ENCODE measurements at regions not wholly inside any gene's neighbourhood (a gene's known extent, or its start where the extent isn't known, plus 50 kb on each side); places are given as distances from the start of the nearest gene placed in this dataset.

- TF ChIP-seq CTCF (conservative IDR thresholded peaks at IDR 0.05; ENCODE audit: low read depth, low read length): no peak
- TF ChIP-seq EZH2 (IDR thresholded peaks at IDR 0.05; ENCODE audit: low read length, unreplicated experiment): no peak
- TF ChIP-seq EZH2phosphoT487 (IDR thresholded peaks at IDR 0.05; ENCODE audit: borderline replicate concordance, low read length): no peak
These were observed 110.6 kb upstream of the SOX5 start for GRCh38 chr12:24060089-24060488.

Data from PC-3 (cell line).